Right lobe of liver (tissue), 6 donors: ENCODE measurements at regions not wholly inside any gene's neighbourhood (a gene's known extent, or its start where the extent isn't known, plus 50 kb on each side); places are given as distances from the start of the nearest gene placed in this dataset.

Experiments used
- ATAC-seq, 4 donors: fragments of 200-7000 bp; cut with Tn5 transposase; one replicate each; pipeline ENCODE4 v1.9.1; 2020; ENCODE audit warnings: mild to moderate bottlenecking in 4 of 4, moderate library complexity in 4 of 4
- DNase-seq, 3 donors: peaks; one replicate each; pipeline ENCODE4 v3.0.0-alpha.2; 2020
- H3K27ac ChIP-seq, 3 donors: fragments of 200-600 bp; one replicate each; pipeline ENCODE4 v1.8.0; 2022
- H3K27me3 ChIP-seq, 2 donors: fragments of 200-600 bp; one replicate each; pipeline ENCODE4 v1.8.0; 2022
- H3K36me3 ChIP-seq, 4 donors: fragments of 200-600 bp; sonication (generic) in 1 of 4; one replicate each; pipeline versions ENCODE4 v1.5.1 to v1.8.0; 2017 to 2022; ENCODE audit warnings: control low read depth in 1 of 4
- H3K4me1 ChIP-seq, 4 donors: fragments of 200-600 bp; sonication (generic) in 1 of 4; one replicate each; pipeline versions ENCODE4 v1.5.1 to v1.8.0; 2017 to 2022; ENCODE audit warnings: control low read depth in 1 of 4
- H3K4me3 ChIP-seq, 3 donors: fragments of 200-600 bp; one replicate each; pipeline ENCODE4 v1.8.0; 2022
- H3K9me3 ChIP-seq, 4 donors: fragments of 200-600 bp; sonication (generic) in 1 of 4; one replicate each; pipeline versions ENCODE4 v1.5.1 to v1.8.0; 2017 to 2022; ENCODE audit warnings: control low read depth in 1 of 4
- CTCF ChIP-seq, 4 donors: fragments of 200-600 bp in 3 of 4; fragments of 450-650 bp in 1 of 4; IDR thresholded peaks; one replicate each; pipeline versions ENCODE4 v1.5.1 to v1.8.0; 2016 to 2022; ENCODE audit warnings: antibody characterized with exemption in 4 of 4, mild to moderate bottlenecking in 2 of 4
- POLR2A ChIP-seq: fragments of 450-650 bp; IDR thresholded peaks from one replicate; pipeline ENCODE4 v1.6.1; 2017; ENCODE audit warnings: antibody characterized with exemption, mild to moderate bottlenecking
- WGBS: methylation state at CpG from one replicate; pipeline ENCODE4 v1.1.6; 2018; ENCODE audit warnings: low coverage, low lambda C conversion rate; ENCODE audit not compliant: insufficient coverage; ENCODE audit errors: missing lambda C conversion rate; 5-methylcytosine and 5-hydroxymethylcytosine counted together
- intact Hi-C, 2 donors: fragments of 100-400 bp; cut with DNase I; formaldehyde crosslinking; loops; one replicate each; pipeline versions ENCODE4 v1.11.2 to v1.14.1; 2022
- donor health status: DM: no; HTN: yes; CAD: no.
- donor health status: DM: no; HTN: no; CAD: no.
- donor health status: DM: no; HTN: no; CAD: no.
- donor health status: DM: no; HTN: yes; CAD: no.
- donor health status: DM: no; HTN: yes; CAD: no.

GRCh38 chr4:125013891-125014290 lies 300.9 kb upstream of the FAT4 start:
- Histone ChIP-seq H3K4me3 (no peak overlapping the region), H3K9me3 (no peaks in the 10 kb centered on the region), H3K36me3 (no peaks in the 10 kb centered on the region), H3K27ac (no peak overlapping the region), H3K27me3 (no peaks in the 10 kb centered on the region), H3K4me1 (no peaks in the 10 kb centered on the region)
- ATAC-seq: no peak
- no peak for DNase-seq
- WGBS: 63% methylated on average over 1 of the region's 1 CpG
- TF ChIP-seq CTCF (IDR thresholded peaks at IDR 0.05) (no peak), POLR2A (no peak)
- intact Hi-C loops: no loop called here

- H3K4me3 ChIP-seq: no peak overlapping the region
- TF ChIP-seq POLR2A (no peak), CTCF (IDR thresholded peaks at IDR 0.05) (no peak)
- H3K9me3 ChIP-seq: no peaks in the 10 kb centered on the region
- DNase-seq: no peak
- no peak for ATAC-seq
- intact Hi-C loops: no loop called here
- no peaks in the 10 kb centered on the region for H3K27me3 ChIP-seq
- H3K27ac ChIP-seq: no peak overlapping the region
- no peaks in the 10 kb centered on the region for H3K36me3 ChIP-seq
- no peaks in the 10 kb centered on the region for H3K4me1 ChIP-seq
- 54% methylated on average over 2 of the region's 2 CpGs for WGBS
Measured at GRCh38 chr4:125011646-125012045, 299.1 kb upstream of the ANKRD50 start.

GRCh38 chr4:125010796-125011503 lies 298.4 kb upstream of the ANKRD50 start:
- Histone ChIP-seq H3K4me1 (no peaks in the 10 kb centered on the region), H3K27me3 (no peaks in the 10 kb centered on the region), H3K27ac (no peak overlapping the region), H3K4me3 (no peak overlapping the region), H3K36me3 (no peaks in the 10 kb centered on the region), H3K9me3 (no peaks in the 10 kb centered on the region)
- 69% methylated on average over 7 of the region's 7 CpGs for WGBS
- intact Hi-C loops: no loop called here
- TF ChIP-seq CTCF (IDR thresholded peaks at IDR 0.05) (no peak), POLR2A (no peak)
- DNase-seq (no peak), ATAC-seq (no peak)

- H3K27ac ChIP-seq: no peak overlapping the region
- no peak for ATAC-seq
- 89% methylated on average over 1 of the region's 1 CpG for WGBS
- intact Hi-C loops: no loop called here
- no peaks in the 10 kb centered on the region for H3K27me3 ChIP-seq
- no peak overlapping the region for H3K4me3 ChIP-seq
- H3K4me1 ChIP-seq: no peaks in the 10 kb centered on the region
- TF ChIP-seq POLR2A: no peak
- TF ChIP-seq CTCF (IDR thresholded peaks at IDR 0.05): no peak
- H3K9me3 ChIP-seq: no peaks in the 10 kb centered on the region
- no peaks in the 10 kb centered on the region for H3K36me3 ChIP-seq
- no peak for DNase-seq
Measured at GRCh38 chr4:125008676-125009075, 296.1 kb upstream of the ANKRD50 start.
